Gastrocnemius medialis (tissue), 4 donors: ENCODE measurements at regions not wholly inside any gene's neighbourhood (a gene's known extent, or its start where the extent isn't known, plus 50 kb on each side); places are given as distances from the start of the nearest gene placed in this dataset.

ENCODE experiments used
- ATAC-seq, 2 donors: fragments of 150-250 bp; one replicate each; pipeline ENCODE4 v1.9.1; 2016
- DNase-seq, 2 donors: peaks; one replicate each; pipeline ENCODE4 v3.0.0-alpha.2; 2019
- H3K27ac ChIP-seq, 4 donors: fragments of 200-600 bp; sonication (generic); 1 replicate in 1 of 4; 2 replicates in 3 of 4; pipeline ENCODE4 v1.5.1; 2016 to 2018; ENCODE audit warnings: mild to moderate bottlenecking in 2 of 4, moderate library complexity in 1 of 4
- H3K27me3 ChIP-seq, 3 donors: fragments of 200-600 bp; sonication (generic) in 2 of 3; 1 replicate in 1 of 3; 2 replicates in 2 of 3; pipeline versions ENCODE4 v1.5.1 to v1.6.0; 2016 to 2019; ENCODE audit warnings: mild to moderate bottlenecking in 1 of 3, moderate library complexity in 1 of 3
- H3K36me3 ChIP-seq, 2 donors: fragments of 200-600 bp; sonication (generic) in 1 of 2; one replicate each; pipeline ENCODE4 v1.5.1; 2017 to 2018
- H3K4me1 ChIP-seq, 2 donors: fragments of 200-600 bp; sonication (generic) in 1 of 2; one replicate each; pipeline ENCODE4 v1.5.1; 2016 to 2017; ENCODE audit warnings: mild to moderate bottlenecking in 2 of 2
- H3K4me3 ChIP-seq, 4 donors: fragments of 200-600 bp; sonication (generic) in 3 of 4; 1 replicate in 1 of 4; 2 replicates in 3 of 4; pipeline ENCODE4 v1.5.1; 2016 to 2019; ENCODE audit warnings: mild to moderate bottlenecking in 2 of 4
- H3K9me3 ChIP-seq, 3 donors: fragments of 200-600 bp; sonication (generic) in 2 of 3; 1 replicate in 1 of 3; 2 replicates in 2 of 3; pipeline ENCODE4 v1.5.1; 2016 to 2019
- POLR2A ChIP-seq, 2 donors: fragments of 450-650 bp; IDR thresholded peaks; one replicate each; pipeline ENCODE4 v1.6.1; 2017; ENCODE audit warnings: antibody characterized with exemption in 2 of 2, mild to moderate bottlenecking in 2 of 2, moderate library complexity in 2 of 2
- in situ Hi-C, 4 donors: fragments of 200-750 bp; cut with MboI; loops; one replicate each; pipeline versions ENCODE4 v1.15.0 to v1.8.0; 2017; ENCODE audit warnings: low sequenced_read_pairs in 4 of 4
- intact Hi-C: fragments of 100-400 bp; cut with DNase I; formaldehyde crosslinking; loops from one replicate; pipeline ENCODE4 v1.15.1; 2023; ENCODE audit warnings: low total_unique reads
- TF ChIP-seq, protein P1 (sequence below), 5 experiments: fragments of 450-650 bp in 3 of 5; fragments of 200-600 bp in 2 of 5; sonication (generic) in 2 of 5; IDR thresholded peaks in 4 of 5; conservative IDR thresholded peaks in 1 of 5; 1 replicate in 4 of 5; 2 replicates in 1 of 5; pipeline ENCODE4 v1.5.1; 2016 to 2019; ENCODE audit warnings: antibody characterized with exemption in 5 of 5, mild to moderate bottlenecking in 3 of 5, moderate library complexity in 3 of 5

DNA sequence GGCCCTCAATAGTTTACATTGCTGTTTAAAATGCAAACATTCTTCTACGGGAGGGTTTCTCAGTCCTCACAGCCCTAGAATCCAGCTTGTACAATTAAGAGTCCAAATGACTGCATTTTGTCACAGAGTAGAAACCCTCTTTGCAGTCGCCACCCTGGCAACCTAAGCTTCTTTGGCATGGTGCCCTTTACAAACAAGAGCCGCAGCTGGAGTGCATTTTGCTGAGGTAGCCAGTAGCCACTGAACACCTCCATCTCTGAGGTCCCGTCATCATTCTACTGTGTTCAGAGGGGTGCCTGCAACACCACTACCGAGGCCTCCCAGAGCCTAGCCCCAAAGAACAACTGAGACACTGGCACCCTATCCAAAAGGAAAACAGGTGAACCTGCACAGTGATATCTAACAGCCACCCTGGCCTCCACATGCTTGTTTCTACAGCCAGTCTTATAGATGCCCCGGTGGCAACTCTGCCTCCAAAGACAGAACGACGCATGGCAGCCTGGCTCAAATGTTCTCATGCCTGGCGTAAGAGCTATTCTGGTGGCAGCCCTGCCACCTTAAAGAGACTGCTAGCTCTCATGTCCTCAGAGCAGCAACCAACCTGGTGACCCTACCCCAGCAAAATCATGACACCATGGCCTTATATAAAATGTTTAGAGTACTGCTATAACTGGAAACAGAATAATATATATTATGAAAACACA, 801.9 kb downstream of the TECRL start:
- no peak overlapping the region for H3K27ac ChIP-seq
- no peaks in the 10 kb centered on the region for H3K36me3 ChIP-seq
- intact Hi-C loops (no loop called here), in situ Hi-C loops (no loop called here)
- ATAC-seq = no peak
- TF ChIP-seq, protein P1, sequence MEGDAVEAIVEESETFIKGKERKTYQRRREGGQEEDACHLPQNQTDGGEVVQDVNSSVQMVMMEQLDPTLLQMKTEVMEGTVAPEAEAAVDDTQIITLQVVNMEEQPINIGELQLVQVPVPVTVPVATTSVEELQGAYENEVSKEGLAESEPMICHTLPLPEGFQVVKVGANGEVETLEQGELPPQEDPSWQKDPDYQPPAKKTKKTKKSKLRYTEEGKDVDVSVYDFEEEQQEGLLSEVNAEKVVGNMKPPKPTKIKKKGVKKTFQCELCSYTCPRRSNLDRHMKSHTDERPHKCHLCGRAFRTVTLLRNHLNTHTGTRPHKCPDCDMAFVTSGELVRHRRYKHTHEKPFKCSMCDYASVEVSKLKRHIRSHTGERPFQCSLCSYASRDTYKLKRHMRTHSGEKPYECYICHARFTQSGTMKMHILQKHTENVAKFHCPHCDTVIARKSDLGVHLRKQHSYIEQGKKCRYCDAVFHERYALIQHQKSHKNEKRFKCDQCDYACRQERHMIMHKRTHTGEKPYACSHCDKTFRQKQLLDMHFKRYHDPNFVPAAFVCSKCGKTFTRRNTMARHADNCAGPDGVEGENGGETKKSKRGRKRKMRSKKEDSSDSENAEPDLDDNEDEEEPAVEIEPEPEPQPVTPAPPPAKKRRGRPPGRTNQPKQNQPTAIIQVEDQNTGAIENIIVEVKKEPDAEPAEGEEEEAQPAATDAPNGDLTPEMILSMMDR (IDR thresholded peaks at IDR 0.05 in 4 of 5, conservative IDR thresholded peaks at IDR 0.05 in 1 of 5) = no peak
- TF ChIP-seq POLR2A (IDR thresholded peaks at IDR 0.05) = no peak
- H3K9me3 ChIP-seq = no peaks in the 10 kb centered on the region
- DNase-seq = no peak
- H3K4me1 ChIP-seq = no peaks in the 10 kb centered on the region
- no peak overlapping the region for H3K4me3 ChIP-seq
- no peaks in the 10 kb centered on the region for H3K27me3 ChIP-seq

DNA sequence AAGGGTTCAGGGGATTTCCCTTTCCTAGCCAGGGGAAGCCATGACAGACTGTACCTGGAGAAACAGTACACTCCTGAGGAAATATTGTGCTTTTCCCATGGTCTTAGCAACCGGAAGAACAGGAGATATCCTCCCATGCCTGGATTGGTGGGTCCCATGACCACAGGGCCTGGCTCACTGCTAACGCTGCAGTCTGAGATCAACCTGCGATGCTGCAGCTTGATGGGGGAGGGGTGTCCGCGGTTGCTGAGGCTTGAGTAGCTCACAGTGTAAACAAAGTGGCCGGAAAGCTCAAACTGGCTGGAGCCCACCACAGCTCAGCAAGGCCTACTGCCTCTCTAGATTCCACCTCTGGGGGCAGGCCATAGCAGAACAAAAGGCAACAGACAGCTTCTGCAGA, 819.5 kb downstream of the TECRL start:
- H3K36me3 ChIP-seq = no peaks in the 10 kb centered on the region
- no peak overlapping the region for H3K4me3 ChIP-seq
- ATAC-seq = no peak
- TF ChIP-seq, protein P1 (IDR thresholded peaks at IDR 0.05 in 4 of 5, conservative IDR thresholded peaks at IDR 0.05 in 1 of 5) = no peak
- no peak for TF ChIP-seq POLR2A (IDR thresholded peaks at IDR 0.05)
- intact Hi-C loops (no loop called here), in situ Hi-C loops (no loop called here)
- H3K9me3 ChIP-seq = no peaks in the 10 kb centered on the region
- H3K27ac ChIP-seq = no peak overlapping the region
- no peaks in the 10 kb centered on the region for H3K27me3 ChIP-seq
- no peak for DNase-seq
- no peaks in the 10 kb centered on the region for H3K4me1 ChIP-seq

DNA sequence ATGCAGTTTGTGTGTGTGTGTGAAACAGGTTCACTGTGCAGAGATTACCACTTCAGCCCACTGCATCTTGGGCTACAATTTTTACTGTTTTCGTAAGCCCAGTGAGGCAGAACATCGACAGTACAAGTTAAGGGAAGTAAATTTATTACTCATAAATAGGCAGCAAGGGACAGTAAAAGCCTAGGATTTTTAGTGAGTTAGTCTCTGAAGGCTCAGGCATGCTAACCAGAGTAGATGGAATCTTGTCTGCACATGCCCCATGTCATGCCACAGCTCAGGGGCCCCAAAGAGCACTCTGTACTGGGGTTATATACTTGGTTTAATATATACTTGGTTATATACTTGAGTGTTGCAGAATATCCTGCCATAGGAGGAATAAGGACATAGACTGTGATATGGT, 825.7 kb downstream of the TECRL start:
- no peak for DNase-seq
- Histone ChIP-seq H3K9me3 (no peaks in the 10 kb centered on the region), H3K4me1 (no peaks in the 10 kb centered on the region), H3K36me3 (no peaks in the 10 kb centered on the region), H3K27me3 (no peaks in the 10 kb centered on the region), H3K27ac (no peak overlapping the region), H3K4me3 (no peak overlapping the region)
- TF ChIP-seq POLR2A (IDR thresholded peaks at IDR 0.05) = no peak
- ATAC-seq = no peak
- in situ Hi-C loops (no loop called here), intact Hi-C loops (no loop called here)

DNA sequence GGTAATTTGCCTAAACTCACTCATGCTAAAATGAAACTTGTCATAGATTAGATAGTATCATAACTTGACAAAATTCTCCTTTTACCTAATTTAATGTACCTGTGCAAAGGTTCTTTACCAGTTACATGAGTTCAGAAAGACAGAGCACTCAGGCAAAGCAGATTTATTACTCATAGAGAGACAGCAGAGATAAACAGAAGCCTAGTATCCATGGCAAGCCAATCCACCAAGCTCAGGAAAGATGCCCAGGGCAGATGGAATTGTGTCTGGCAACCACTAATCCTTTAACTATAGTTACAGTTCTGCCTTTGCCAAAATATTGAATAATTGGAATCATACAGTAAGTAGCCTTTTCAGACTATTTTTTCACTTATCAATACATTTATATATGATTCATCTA, 826.2 kb downstream of the TECRL start:
- in situ Hi-C loops (no loop called here), intact Hi-C loops (no loop called here)
- no peaks in the 10 kb centered on the region for H3K27me3 ChIP-seq
- no peaks in the 10 kb centered on the region for H3K9me3 ChIP-seq
- TF ChIP-seq, protein P1 (IDR thresholded peaks at IDR 0.05 in 4 of 5, conservative IDR thresholded peaks at IDR 0.05 in 1 of 5) = no peak
- no peak for TF ChIP-seq POLR2A (IDR thresholded peaks at IDR 0.05)
- H3K4me1 ChIP-seq = no peaks in the 10 kb centered on the region
- no peaks in the 10 kb centered on the region for H3K36me3 ChIP-seq
- DNase-seq = no peak
- no peak overlapping the region for H3K4me3 ChIP-seq
- no peak overlapping the region for H3K27ac ChIP-seq
- no peak for ATAC-seq

DNA sequence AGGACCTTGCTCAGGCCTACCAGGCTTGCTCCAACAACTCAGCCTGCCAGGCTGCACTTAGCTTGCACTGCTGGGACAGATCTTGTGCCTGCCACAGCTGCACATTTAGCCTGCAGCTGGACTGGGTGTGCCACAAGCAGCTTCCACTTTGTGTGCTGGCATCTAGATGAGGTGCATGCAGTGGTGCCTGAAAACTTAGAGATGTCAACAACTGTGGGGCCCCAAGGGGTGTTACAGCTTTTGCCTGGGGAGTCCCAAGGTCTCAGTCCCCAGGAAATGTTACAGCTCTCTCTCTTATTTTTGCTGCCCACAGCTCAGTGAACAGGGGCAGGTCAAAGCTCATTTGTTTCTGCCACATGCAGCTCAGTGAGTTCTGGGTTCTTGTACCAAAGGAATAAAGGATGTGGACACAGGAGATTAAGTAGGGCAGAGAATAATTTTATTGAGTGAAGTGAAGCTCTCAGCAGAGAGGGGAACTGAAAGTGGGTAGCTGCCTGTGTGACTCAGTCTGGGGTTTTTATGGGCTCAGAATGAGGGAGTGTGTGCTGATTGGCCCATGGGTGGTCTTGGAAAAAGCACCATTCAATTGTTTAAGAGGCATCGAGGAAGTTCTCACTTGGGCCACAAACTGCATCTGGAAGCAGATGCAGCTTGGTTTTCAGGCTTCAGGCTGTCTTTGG, 828.3 kb downstream of the TECRL start:
- no peak for ATAC-seq
- Histone ChIP-seq H3K4me1 (no peaks in the 10 kb centered on the region), H3K27ac (no peak overlapping the region), H3K4me3 (no peak overlapping the region), H3K36me3 (no peaks in the 10 kb centered on the region), H3K9me3 (no peaks in the 10 kb centered on the region), H3K27me3 (no peaks in the 10 kb centered on the region)
- TF ChIP-seq, protein P1 (IDR thresholded peaks at IDR 0.05 in 4 of 5, conservative IDR thresholded peaks at IDR 0.05 in 1 of 5) = no peak
- TF ChIP-seq POLR2A (IDR thresholded peaks at IDR 0.05) = no peak
- intact Hi-C loops = no loop called here
- DNase-seq = no peak
- in situ Hi-C loops = no loop called here
